Lung (tissue), 11 donors: ENCODE measurements at regions not wholly inside any gene's neighbourhood (a gene's known extent, or its start where the extent isn't known, plus 50 kb on each side); places are given as distances from the start of the nearest gene placed in this dataset.

ENCODE experiments used
- ATAC-seq: fragments of 200-7000 bp; cut with Tn5 transposase; one replicate; pipeline ENCODE4 v1.9.1; 2020; ENCODE audit warnings: moderate number of reproducible peaks; ENCODE audit not compliant: insufficient read depth, low FRiP score
- DNase-seq, 3 donors: peaks; one replicate each; pipeline ENCODE4 v3.0.0-alpha.2; 2013 to 2017
- H3K27ac ChIP-seq, 2 donors: one replicate each; pipeline ENCODE4 v1.5.1; 2013; ENCODE audit warnings: mild to moderate bottlenecking in 2 of 2, moderate library complexity in 2 of 2, control low read depth in 1 of 2, inconsistent platforms in 1 of 2, low read depth in 1 of 2, low read length in 1 of 2
- H3K27me3 ChIP-seq, 3 donors: one replicate each; pipeline ENCODE4 v1.5.1; 2013; ENCODE audit warnings: low read length in 2 of 3; ENCODE audit not compliant: control insufficient read depth in 3 of 3, insufficient read depth in 3 of 3
- H3K36me3 ChIP-seq, 4 donors: one replicate each; pipeline ENCODE4 v1.5.1; 2013; ENCODE audit warnings: low read length in 4 of 4, mild to moderate bottlenecking in 1 of 4, moderate library complexity in 1 of 4; ENCODE audit not compliant: control insufficient read depth in 4 of 4, insufficient read depth in 4 of 4
- H3K4me1 ChIP-seq, 5 donors: one replicate each; pipeline ENCODE4 v1.5.1; 2013; ENCODE audit warnings: low read length in 5 of 5, mild to moderate bottlenecking in 2 of 5, moderate library complexity in 1 of 5; ENCODE audit not compliant: control insufficient read depth in 5 of 5, insufficient read depth in 5 of 5
- H3K4me3 ChIP-seq: one replicate; pipeline ENCODE4 v1.5.1; 2013; ENCODE audit warnings: mild to moderate bottlenecking, control low read depth, moderate library complexity
- H3K9ac ChIP-seq, 2 donors: one replicate each; pipeline ENCODE4 v1.5.1; 2013; ENCODE audit warnings: low read length in 2 of 2, control low read depth in 1 of 2; ENCODE audit not compliant: insufficient read depth in 1 of 2
- H3K9me3 ChIP-seq, 4 donors: one replicate each; pipeline ENCODE4 v1.5.1; 2013; ENCODE audit warnings: low read length in 3 of 4, mild to moderate bottlenecking in 1 of 4, moderate library complexity in 1 of 4; ENCODE audit not compliant: control insufficient read depth in 4 of 4, insufficient read depth in 3 of 4
- whole genome bisulfite sequencing, 2 donors: extraction: QIAGEN DNeasy Blood & Tissue Kit; methylation state at CpG; one replicate each; pipeline ENCODE4 v1.1.7; 2013; 5-methylcytosine and 5-hydroxymethylcytosine counted together
- TF ChIP-seq, protein P1 (sequence below): IDR thresholded peaks from 2 replicates; pipeline ENCODE4 v1.5.1; 2012; ENCODE audit warnings: mild to moderate bottlenecking; ENCODE audit errors: control extremely low read depth, extremely low read depth
- donor health status: control.
- donor health status: control.
- donor health status: Bipolar disorder and iron deficiency.
- donor health status: healthy.
- donor health status: DM: yes; HTN: yes; CAD: no.

DNA sequence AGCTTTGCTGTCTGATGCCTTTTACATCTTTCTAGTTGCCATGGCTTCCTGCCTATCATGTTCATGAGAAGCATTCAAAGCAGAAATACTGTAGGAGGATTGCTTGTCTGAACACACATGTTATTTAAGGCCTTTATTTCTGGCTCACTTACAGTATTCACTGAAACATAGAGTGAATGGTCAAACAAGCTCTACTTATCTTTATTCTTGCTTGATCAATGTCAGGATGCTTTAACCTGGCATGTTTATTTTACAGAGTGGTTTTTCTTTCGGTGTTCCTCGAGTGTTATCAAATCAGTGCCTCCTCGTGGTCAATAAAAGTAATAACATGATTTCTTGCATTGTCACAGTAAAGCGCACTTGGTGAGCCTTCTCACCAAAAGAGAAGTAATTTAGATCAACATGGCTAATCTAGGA is 73.5 kb upstream of the PCDH17 start:
- TF ChIP-seq, protein P1, sequence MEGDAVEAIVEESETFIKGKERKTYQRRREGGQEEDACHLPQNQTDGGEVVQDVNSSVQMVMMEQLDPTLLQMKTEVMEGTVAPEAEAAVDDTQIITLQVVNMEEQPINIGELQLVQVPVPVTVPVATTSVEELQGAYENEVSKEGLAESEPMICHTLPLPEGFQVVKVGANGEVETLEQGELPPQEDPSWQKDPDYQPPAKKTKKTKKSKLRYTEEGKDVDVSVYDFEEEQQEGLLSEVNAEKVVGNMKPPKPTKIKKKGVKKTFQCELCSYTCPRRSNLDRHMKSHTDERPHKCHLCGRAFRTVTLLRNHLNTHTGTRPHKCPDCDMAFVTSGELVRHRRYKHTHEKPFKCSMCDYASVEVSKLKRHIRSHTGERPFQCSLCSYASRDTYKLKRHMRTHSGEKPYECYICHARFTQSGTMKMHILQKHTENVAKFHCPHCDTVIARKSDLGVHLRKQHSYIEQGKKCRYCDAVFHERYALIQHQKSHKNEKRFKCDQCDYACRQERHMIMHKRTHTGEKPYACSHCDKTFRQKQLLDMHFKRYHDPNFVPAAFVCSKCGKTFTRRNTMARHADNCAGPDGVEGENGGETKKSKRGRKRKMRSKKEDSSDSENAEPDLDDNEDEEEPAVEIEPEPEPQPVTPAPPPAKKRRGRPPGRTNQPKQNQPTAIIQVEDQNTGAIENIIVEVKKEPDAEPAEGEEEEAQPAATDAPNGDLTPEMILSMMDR = no peak

DNA sequence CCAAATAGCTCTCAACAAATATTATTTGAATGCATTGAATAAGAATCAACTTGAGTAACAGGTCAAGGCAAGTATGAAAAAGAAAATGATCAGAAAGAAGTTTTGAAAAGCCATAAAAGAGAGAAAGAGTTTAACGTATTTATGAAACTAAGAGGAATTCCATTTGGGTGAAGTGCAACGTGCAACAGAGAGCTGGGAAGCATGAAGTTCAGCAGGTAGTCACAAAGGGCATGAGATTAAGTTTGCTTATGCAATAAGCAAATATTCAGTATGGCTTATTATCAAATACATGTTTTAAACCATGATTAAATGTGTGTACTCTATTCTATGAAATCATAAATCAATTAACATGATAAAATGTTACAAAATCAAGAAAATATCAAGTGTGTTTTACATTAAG is 62.7 kb upstream of the PCDH17 start:
- 59 to 75% methylated on average over 2 of the region's 2 CpGs for WGBS, 2 donors
- TF ChIP-seq, protein P1 = no peak
- no peak for ATAC-seq

More for the DNA sequence above, 73.5 kb upstream of the PCDH17 start:
- Histone ChIP-seq H3K36me3 (no peaks in the 10 kb centered on the region), H3K27me3 (no peaks in the 10 kb centered on the region), H3K27ac (no peak overlapping the region), H3K4me3 (no peak overlapping the region), H3K9me3 (no peaks in the 10 kb centered on the region), H3K9ac (no peak overlapping the region), H3K4me1 (no peaks in the 10 kb centered on the region)
- peak in 2 of 3 donors; percentile 10 to 19 for DNase-seq
- WGBS, 2 donors = 10 to 15% methylated on average over 4 of the region's 4 CpGs
- no peak for ATAC-seq

DNA sequence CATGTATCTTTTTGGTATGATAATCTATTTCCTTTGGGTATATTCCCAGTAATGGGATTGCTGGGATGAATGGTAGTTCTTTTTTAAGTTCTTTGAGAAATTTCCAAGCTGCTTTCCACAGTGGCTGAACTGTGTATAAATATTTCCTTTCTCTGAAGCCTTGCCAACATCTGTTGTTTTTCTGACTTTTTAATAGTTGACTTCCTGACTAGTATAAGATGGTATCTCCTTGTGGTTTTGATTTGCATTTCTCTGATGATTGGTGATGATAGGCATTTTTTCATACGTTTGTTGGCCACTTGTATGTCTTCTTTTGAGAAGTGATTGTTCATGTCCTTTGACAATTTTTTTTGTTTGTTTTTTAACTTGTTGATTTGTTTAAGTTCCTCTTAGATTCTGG is 61.6 kb upstream of the PCDH17 start:
- ATAC-seq (no peak), DNase-seq (peak in 2 of 3 donors; percentile 22 to 39)
- Histone ChIP-seq H3K4me1 (no peaks in the 10 kb centered on the region), H3K27ac (no peak overlapping the region), H3K9me3 (peaks cover 0 to 3% (median 0%) of the 10 kb centered on the region in 4 donors), H3K27me3 (no peaks in the 10 kb centered on the region), H3K36me3 (no peaks in the 10 kb centered on the region), H3K9ac (no peak overlapping the region), H3K4me3 (no peak overlapping the region)
- 0 to 5% methylated on average over 1 of the region's 1 CpG for WGBS, 2 donors
- TF ChIP-seq, protein P1 = no peak

More for the DNA sequence above, 62.7 kb upstream of the PCDH17 start:
- H3K4me3 ChIP-seq = no peak overlapping the region
- no peak overlapping the region for H3K9ac ChIP-seq
- no peaks in the 10 kb centered on the region for H3K4me1 ChIP-seq
- H3K36me3 ChIP-seq = no peaks in the 10 kb centered on the region
- no peak for DNase-seq
- H3K27ac ChIP-seq = no peak overlapping the region
- peaks cover 0 to 3% (median 1%) of the 10 kb centered on the region in 4 donors for H3K9me3 ChIP-seq
- H3K27me3 ChIP-seq = no peaks in the 10 kb centered on the region
